ENCODE measurements at regions not wholly inside any gene's neighbourhood (a gene's known extent, or its start where the extent isn't known, plus 50 kb on each side); places are given as distances from the start of the nearest gene placed in this dataset.

GRCh38 chrX:128250621-128251020 is 198.4 kb upstream of the ACTRT1 start:
- TF ChIP-seq CTCF (IDR thresholded peaks at IDR 0.05) (no peak), EZH2 (IDR thresholded peaks at IDR 0.05; ENCODE audit: borderline replicate concordance, insufficient read depth, low read depth, low read length, poor library complexity, severe bottlenecking) (no peak)
